Aorta (tissue), 5 donors: ENCODE measurements at regions not wholly inside any gene's neighbourhood (a gene's known extent, or its start where the extent isn't known, plus 50 kb on each side); places are given as distances from the start of the nearest gene placed in this dataset.
A peak's percentile ranks its signal among the peaks of the same experiment; 100 is the strongest.

Source experiments
- ATAC-seq: fragments of 200-7000 bp; cut with Tn5 transposase; one replicate; pipeline ENCODE4 v1.9.1; 2022; ENCODE audit warnings: moderate library complexity; ENCODE audit not compliant: low FRiP score
- DNase-seq, 2 donors: peaks; one replicate each; pipeline ENCODE4 v3.0.0-alpha.2; 2020
- H3K27ac ChIP-seq, 2 donors: one replicate each; pipeline ENCODE4 v1.5.1; 2013; ENCODE audit warnings: low read length in 2 of 2, mild to moderate bottlenecking in 2 of 2, moderate library complexity in 2 of 2, control low read depth in 1 of 2, inconsistent platforms in 1 of 2, low read depth in 1 of 2
- H3K27me3 ChIP-seq, 2 donors: one replicate each; pipeline ENCODE4 v1.6.1; 2013; ENCODE audit warnings: control low read depth in 1 of 2, low read length in 1 of 2, mild to moderate bottlenecking in 1 of 2, moderate library complexity in 1 of 2; ENCODE audit not compliant: insufficient read depth in 2 of 2, control insufficient read depth in 1 of 2
- H3K36me3 ChIP-seq, 2 donors: one replicate each; pipeline ENCODE4 v1.6.1; 2013; ENCODE audit warnings: control low read depth in 1 of 2, low read length in 1 of 2, mild to moderate bottlenecking in 1 of 2; ENCODE audit not compliant: insufficient read depth in 2 of 2, control insufficient read depth in 1 of 2
- H3K4me1 ChIP-seq, 2 donors: one replicate each; pipeline ENCODE4 v1.6.1; 2013; ENCODE audit warnings: low read length in 2 of 2, control low read depth in 1 of 2, mild to moderate bottlenecking in 1 of 2, moderate library complexity in 1 of 2; ENCODE audit not compliant: insufficient read depth in 2 of 2, control insufficient read depth in 1 of 2
- H3K4me3 ChIP-seq, 2 donors: one replicate each; pipeline ENCODE4 v1.5.1; 2013; ENCODE audit warnings: low read length in 2 of 2, control low read depth in 1 of 2, mild to moderate bottlenecking in 1 of 2
- H3K9me3 ChIP-seq: one replicate; pipeline ENCODE4 v1.6.1; 2013; ENCODE audit warnings: mild to moderate bottlenecking, low read length; ENCODE audit not compliant: control insufficient read depth
- WGBS, 2 donors: extraction: QIAGEN DNeasy Blood & Tissue Kit; methylation state at CpG; one replicate each; pipeline ENCODE4 v1.1.7; 2013; 5-methylcytosine and 5-hydroxymethylcytosine counted together
- intact Hi-C, 2 donors: fragments of 100-400 bp; cut with DNase I; formaldehyde crosslinking; loops; one replicate each; pipeline versions ENCODE4 v1.14.2 to v1.15.0; 2022
- donor health status: healthy with polysubstance abuse.
- donor health status: Bipolar disorder and iron deficiency.
- donor health status: DM: no; HTN: no; CAD: no.
- donor health status: DM: no; HTN: no; CAD: no.
- donor health status: DM: yes; HTN: yes; CAD: no.

DNA sequence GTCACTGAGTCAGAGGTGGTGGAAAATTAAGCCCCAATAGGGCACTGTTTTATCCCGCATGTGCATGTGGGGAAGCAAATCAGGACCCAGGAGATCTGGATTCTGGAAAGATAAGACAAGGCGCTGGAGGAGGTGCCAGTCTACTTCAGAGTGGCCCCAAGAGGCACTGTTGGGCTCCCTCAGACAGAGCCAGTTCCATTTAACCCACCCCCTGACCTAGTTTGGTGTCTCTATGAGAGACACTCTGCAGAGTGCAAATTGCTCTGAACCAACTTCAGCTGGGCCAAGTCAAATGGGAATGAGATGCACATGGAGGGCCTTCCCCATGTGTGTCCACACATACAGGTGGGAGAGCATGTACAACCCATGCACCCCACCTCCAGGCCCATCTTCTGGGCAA, 71.1 kb upstream of the MED9 start:
- Histone ChIP-seq H3K27ac (no peak overlapping the region), H3K4me1 (no peaks in the 10 kb centered on the region), H3K9me3 (no peaks in the 10 kb centered on the region), H3K27me3 (no peaks in the 10 kb centered on the region), H3K36me3 (no peaks in the 10 kb centered on the region), H3K4me3 (no peak overlapping the region)
- intact Hi-C loops, result no loop called here
- ATAC-seq (no peak), DNase-seq (no peak)
- 78 to 87% methylated on average over 2 of the region's 2 CpGs for WGBS, 2 donors

DNA sequence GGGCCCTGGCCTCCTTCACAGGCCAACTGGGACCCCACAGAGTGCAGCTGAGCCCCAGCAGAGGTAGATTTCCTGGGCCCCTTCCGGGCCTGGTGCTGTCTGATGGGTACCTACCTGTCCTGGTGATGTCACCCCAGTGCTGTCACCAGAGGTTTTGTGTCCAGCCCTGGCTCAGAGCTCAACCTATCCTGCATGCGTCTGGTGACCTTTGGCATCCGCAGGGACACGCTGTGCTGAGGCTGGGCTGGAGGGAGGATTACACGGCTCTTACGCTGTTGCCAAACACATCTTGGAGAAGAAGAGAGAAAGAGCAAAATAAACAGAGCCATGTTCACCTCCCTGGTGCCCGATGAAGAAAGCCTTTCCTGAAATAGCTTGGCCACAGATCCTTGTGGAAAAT, 70.6 kb upstream of the MED9 start:
- ATAC-seq, result no peak
- H3K4me3 ChIP-seq, result no peak overlapping the region
- WGBS, 2 donors, result 53 to 59% methylated on average over 7 of the region's 7 CpGs

DNA sequence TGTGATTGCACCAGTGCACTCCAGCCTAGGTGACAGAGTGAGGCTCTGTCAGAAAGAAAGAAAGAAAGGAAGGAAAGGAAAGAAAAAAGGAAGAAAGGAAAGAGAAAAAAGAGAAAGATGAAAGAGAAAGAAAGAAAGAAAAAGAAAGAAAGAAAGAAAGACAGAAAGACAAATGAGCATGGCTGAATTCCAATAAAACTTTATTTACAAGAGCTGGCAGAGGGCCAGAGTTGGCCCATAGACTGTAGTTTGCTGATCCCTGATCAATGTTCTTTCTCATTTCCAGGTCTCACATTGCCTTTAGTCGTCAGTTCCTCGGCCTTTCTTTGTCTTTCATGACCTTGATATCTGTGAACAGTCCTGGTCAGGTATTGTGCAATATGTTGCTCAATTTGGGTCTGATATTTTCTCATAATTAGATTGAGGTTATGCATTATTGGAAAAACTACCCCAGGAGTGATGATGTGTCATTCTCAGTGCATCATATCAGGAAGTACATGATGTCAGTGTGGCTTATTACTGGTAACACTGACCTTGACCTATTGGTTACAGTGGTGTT, 68.5 kb upstream of the MED9 start:
- no peak for DNase-seq
- intact Hi-C loops, result no loop called here
- 83 to 88% methylated on average over 2 of the region's 2 CpGs for WGBS, 2 donors
- no peak overlapping the region for H3K4me3 ChIP-seq
- H3K36me3 ChIP-seq, result no peaks in the 10 kb centered on the region
- no peak for ATAC-seq
- H3K4me1 ChIP-seq, result no peaks in the 10 kb centered on the region
- H3K9me3 ChIP-seq, result no peaks in the 10 kb centered on the region
- H3K27me3 ChIP-seq, result no peaks in the 10 kb centered on the region
- H3K27ac ChIP-seq, result no peak overlapping the region

More for the DNA sequence above, 70.6 kb upstream of the MED9 start:
- intact Hi-C loops, result no loop called here
- no peak for DNase-seq
- H3K27ac ChIP-seq, result no peak overlapping the region
- H3K27me3 ChIP-seq, result no peaks in the 10 kb centered on the region
- H3K9me3 ChIP-seq, result no peaks in the 10 kb centered on the region
- no peaks in the 10 kb centered on the region for H3K36me3 ChIP-seq
- no peaks in the 10 kb centered on the region for H3K4me1 ChIP-seq

- H3K4me1 ChIP-seq, result no peaks in the 10 kb centered on the region
- no peak overlapping the region for H3K27ac ChIP-seq
- ATAC-seq, result no peak
- H3K36me3 ChIP-seq, result no peaks in the 10 kb centered on the region
- H3K4me3 ChIP-seq, result no peak overlapping the region
- intact Hi-C loops, result no loop called here
- no peaks in the 10 kb centered on the region for H3K9me3 ChIP-seq
- 72 to 77% methylated on average over 6 of the region's 6 CpGs for WGBS, 2 donors
- H3K27me3 ChIP-seq, result no peaks in the 10 kb centered on the region
- no peak for DNase-seq
Observed at GRCh38 chr17:17410357-17410756, 66.4 kb upstream of the MED9 start.

DNA sequence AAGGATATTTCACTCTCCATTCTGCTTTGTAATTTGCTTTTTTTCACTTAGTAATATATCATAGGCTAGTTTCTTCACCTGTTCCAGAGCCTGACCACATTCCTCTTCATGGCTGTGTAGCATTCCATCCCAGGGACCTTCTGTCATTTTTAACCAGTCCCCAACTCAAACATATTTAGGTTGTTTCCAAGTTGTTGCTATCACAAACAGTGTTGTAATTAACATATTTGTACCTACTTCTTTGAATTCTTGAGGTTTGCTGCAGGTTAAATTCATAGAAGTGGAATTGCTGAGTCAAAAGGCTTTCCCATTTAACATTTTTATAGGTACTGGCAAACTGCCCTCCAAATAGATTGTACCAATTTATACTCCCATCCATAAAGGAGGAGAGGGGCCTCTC, 65.1 kb upstream of the MED9 start:
- no peak overlapping the region for H3K27ac ChIP-seq
- no peaks in the 10 kb centered on the region for H3K4me1 ChIP-seq
- H3K4me3 ChIP-seq, result no peak overlapping the region
- intact Hi-C loops, result no loop called here
- no peaks in the 10 kb centered on the region for H3K27me3 ChIP-seq
- ATAC-seq (no peak), DNase-seq (no peak)
- no peaks in the 10 kb centered on the region for H3K9me3 ChIP-seq
- no peaks in the 10 kb centered on the region for H3K36me3 ChIP-seq

- H3K27ac ChIP-seq, result no peak overlapping the region
- WGBS, 2 donors, result 44 to 48% methylated on average over 4 of the region's 4 CpGs
- intact Hi-C loops, result no loop called here
- no peaks in the 10 kb centered on the region for H3K27me3 ChIP-seq
- no peak overlapping the region for H3K4me3 ChIP-seq
- H3K4me1 ChIP-seq, result no peaks in the 10 kb centered on the region
- no peak for ATAC-seq
- H3K36me3 ChIP-seq, result no peaks in the 10 kb centered on the region
- H3K9me3 ChIP-seq, result no peaks in the 10 kb centered on the region
- no peak for DNase-seq
Observed at GRCh38 chr17:17412326-17412725, 64.5 kb upstream of the MED9 start.

GRCh38 chr17:17413215-17413792, 63.5 kb upstream of the MED9 start:
- no peak overlapping the region for H3K4me3 ChIP-seq
- no peaks in the 10 kb centered on the region for H3K4me1 ChIP-seq
- H3K36me3 ChIP-seq, result no peaks in the 10 kb centered on the region
- H3K27ac ChIP-seq, result no peak overlapping the region
- no peaks in the 10 kb centered on the region for H3K9me3 ChIP-seq
- WGBS, 2 donors, result 88 to 94% methylated on average over 6 of the region's 6 CpGs
- ATAC-seq (no peak), DNase-seq (no peak)
- intact Hi-C loops, result no loop called here
- no peaks in the 10 kb centered on the region for H3K27me3 ChIP-seq

DNA sequence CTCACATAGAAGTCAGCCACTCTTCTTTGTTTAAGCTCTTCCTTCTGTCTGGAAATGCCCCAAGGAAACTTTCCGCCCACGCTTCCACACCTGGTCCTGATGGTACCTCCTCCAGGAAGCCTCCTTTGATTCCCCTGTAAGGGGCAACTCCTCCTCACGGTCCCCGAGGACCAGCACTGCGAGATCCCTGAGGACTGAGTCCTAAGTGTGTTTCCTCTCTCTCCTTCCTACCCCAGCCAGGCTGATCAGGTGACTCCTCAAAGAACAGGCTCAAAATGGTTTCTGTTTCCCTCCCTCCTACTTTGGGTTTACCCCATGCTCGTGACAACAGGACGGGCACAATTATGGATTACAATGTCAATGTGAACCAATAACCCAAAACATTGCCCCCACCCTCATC, 63.0 kb upstream of the MED9 start:
- ATAC-seq, result no peak

DNA sequence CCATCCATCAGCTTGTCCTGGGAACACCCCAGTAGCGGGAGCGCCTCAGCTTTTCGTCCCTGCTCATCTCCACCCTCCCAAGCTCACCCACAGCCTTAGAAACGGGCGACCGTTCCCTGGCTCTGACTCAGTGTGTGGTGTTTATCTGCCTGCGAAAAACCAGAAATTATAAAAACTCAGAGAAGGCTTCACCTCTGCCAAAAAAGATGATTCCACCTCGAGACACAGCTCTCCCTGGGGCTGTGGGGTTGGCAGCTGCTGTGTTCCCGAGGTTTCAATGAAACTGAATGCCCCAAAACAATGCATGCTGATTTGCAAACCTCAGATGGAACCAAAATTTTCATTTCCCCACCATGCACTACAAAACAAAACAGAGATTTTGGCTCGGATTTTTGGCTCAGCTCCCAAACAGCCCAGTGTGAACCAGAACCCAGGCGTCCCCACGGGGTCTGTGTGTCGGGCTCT, 62.4 kb upstream of the MED9 start:
- H3K9me3 ChIP-seq, result no peaks in the 10 kb centered on the region
- H3K4me1 ChIP-seq, result no peaks in the 10 kb centered on the region
- H3K36me3 ChIP-seq, result no peaks in the 10 kb centered on the region
- H3K27me3 ChIP-seq, result no peaks in the 10 kb centered on the region
- H3K27ac ChIP-seq, result no peak overlapping the region
- intact Hi-C loops, result no loop called here
- WGBS, 2 donors, result 9 to 14% methylated on average over 13 of the region's 13 CpGs
- DNase-seq (peak in 1 of 2 donors; percentile 55), ATAC-seq (peak; percentile 42)
- H3K4me3 ChIP-seq, result no peak overlapping the region

More for the DNA sequence above, 63.0 kb upstream of the MED9 start:
- Histone ChIP-seq H3K27me3 (no peaks in the 10 kb centered on the region), H3K36me3 (no peaks in the 10 kb centered on the region), H3K27ac (no peak overlapping the region), H3K9me3 (no peaks in the 10 kb centered on the region), H3K4me3 (no peak overlapping the region), H3K4me1 (no peaks in the 10 kb centered on the region)
- WGBS, 2 donors, result 70 to 76% methylated on average over 7 of the region's 7 CpGs
- no peak for DNase-seq
- intact Hi-C loops, result no loop called here
